HPDE6-E6E7 (cell line): ENCODE measurements at regions not wholly inside any gene's neighbourhood (a gene's known extent, or its start where the extent isn't known, plus 50 kb on each side); places are given as distances from the start of the nearest gene placed in this dataset.
"Not testable (repeated sequence)": the region's sequence is repeated elsewhere in the genome, so short reads cannot be mapped to it uniquely, and the experiment has no call there.

ENCODE experiments used
- DNase-seq: peaks from one replicate; pipeline ENCODE4 v3.0.0; 2011; ENCODE audit warnings: missing footprints; ENCODE audit errors: extremely low spot score

- no peak for DNase-seq
These were observed 595.7 kb upstream of the CDH5 start for GRCh38 chr16:65770752-65771151.

GRCh38 chr16:65769776-65770438 is 596.6 kb upstream of the CDH5 start:
- DNase-seq, result no peak

GRCh38 chr16:65769055-65769465 is 597.4 kb upstream of the CDH5 start:
- no peak for DNase-seq

GRCh38 chr16:65767125-65767524 is 599.4 kb upstream of the CDH5 start:
- no peak for DNase-seq

- no peak for DNase-seq
These were observed 602.7 kb upstream of the CDH5 start for GRCh38 chr16:65763640-65764305.

GRCh38 chr16:65760874-65761273 is 605.6 kb upstream of the CDH5 start:
- DNase-seq, result no peak

- DNase-seq, result no peak
These were observed 607.9 kb upstream of the CDH5 start for GRCh38 chr16:65758620-65759019.

GRCh38 chr16:65757064-65757463 is 609.4 kb upstream of the CDH5 start:
- DNase-seq, result no peak

GRCh38 chr16:65756163-65756562 is 610.3 kb upstream of the CDH5 start:
- DNase-seq, result no peak

- DNase-seq, result no peak
These were observed 611.4 kb upstream of the CDH5 start for GRCh38 chr16:65754820-65755691.

GRCh38 chr16:65752522-65752844 is 614.0 kb upstream of the CDH5 start:
- no peak for DNase-seq

- no peak for DNase-seq
These were observed 614.6 kb upstream of the CDH5 start for GRCh38 chr16:65751622-65752521.

- no peak for DNase-seq
These were observed 617.0 kb upstream of the CDH5 start for GRCh38 chr16:65749506-65749905.

GRCh38 chr16:65746941-65747340 is 619.5 kb upstream of the CDH5 start:
- DNase-seq, result no peak

- DNase-seq, result no peak
These were observed 621.2 kb upstream of the CDH5 start for GRCh38 chr16:65745201-65745708.

GRCh38 chr16:65744401-65744800 is 622.1 kb upstream of the CDH5 start:
- no peak for DNase-seq

- DNase-seq, result no peak
These were observed 621.7 kb upstream of the CDH11 start for GRCh38 chr16:65743558-65743957.

GRCh38 chr16:65740711-65741110 is 618.8 kb upstream of the CDH11 start:
- DNase-seq, result no peak

GRCh38 chr16:65739518-65739917 is 617.7 kb upstream of the CDH11 start:
- DNase-seq, result no peak

GRCh38 chr16:65737831-65738230 is 616.0 kb upstream of the CDH11 start:
- DNase-seq, result no peak

GRCh38 chr16:65735615-65736014 is 613.8 kb upstream of the CDH11 start:
- not testable (repeated sequence) for DNase-seq

- no peak for DNase-seq
These were observed 611.9 kb upstream of the CDH11 start for GRCh38 chr16:65733721-65734120.
